HFFc6 (cell line): ENCODE measurements at regions not wholly inside any gene's neighbourhood (a gene's known extent, or its start where the extent isn't known, plus 50 kb on each side); places are given as distances from the start of the nearest gene placed in this dataset.
"Not testable (repeated sequence)": the region's sequence is repeated elsewhere in the genome, so short reads cannot be mapped to it uniquely, and the experiment has no call there.

Experiments
- DNase-seq: peaks from one replicate; pipeline ENCODE4 v3.0.0-alpha.2; 2018
- H3K27ac Mint-ChIP-seq: 2 replicates; pipeline ENCODE4 v1.8.0; 2020; ENCODE audit warnings: mild to moderate bottlenecking, mixed read lengths
- H3K27me3 Mint-ChIP-seq: 2 replicates; pipeline ENCODE4 v1.8.0; 2021; ENCODE audit warnings: mild to moderate bottlenecking, moderate library complexity, mixed read lengths; ENCODE audit not compliant: insufficient read depth
- H3K36me3 Mint-ChIP-seq: 2 replicates; pipeline ENCODE4 v1.8.0; 2021; ENCODE audit warnings: low read depth, mixed read lengths
- H3K4me1 Mint-ChIP-seq: 2 replicates; pipeline ENCODE4 v1.8.0; 2020; ENCODE audit warnings: low read depth, mixed read lengths
- H3K4me3 Mint-ChIP-seq: 2 replicates; pipeline ENCODE4 v1.8.0; 2020; ENCODE audit warnings: mild to moderate bottlenecking, moderate library complexity, mixed read lengths
- H3K9me3 Mint-ChIP-seq: 2 replicates; pipeline ENCODE4 v1.8.0; 2020; ENCODE audit warnings: mild to moderate bottlenecking, mixed read lengths
- TF ChIP-seq, protein P1 (sequence below): fragments of 200-600 bp; sonication (generic); IDR thresholded peaks from 2 replicates; pipeline ENCODE4 v1.5.0; 2021; ENCODE audit warnings: antibody characterized with exemption, mild to moderate bottlenecking

- Mint-ChIP-seq H3K9me3 (no peaks in the 10 kb centered on the region), H3K36me3 (no peaks in the 10 kb centered on the region; the same call in 1 of the 2 replicates), H3K4me1 (peaks cover 46% of the 10 kb centered on the region), H3K27me3 (no peaks in the 10 kb centered on the region), H3K27ac (peak overlapping the region; percentile 52; the same call in 1 of the 2 replicates), H3K4me3 (no peak overlapping the region)
- TF ChIP-seq, protein P1, sequence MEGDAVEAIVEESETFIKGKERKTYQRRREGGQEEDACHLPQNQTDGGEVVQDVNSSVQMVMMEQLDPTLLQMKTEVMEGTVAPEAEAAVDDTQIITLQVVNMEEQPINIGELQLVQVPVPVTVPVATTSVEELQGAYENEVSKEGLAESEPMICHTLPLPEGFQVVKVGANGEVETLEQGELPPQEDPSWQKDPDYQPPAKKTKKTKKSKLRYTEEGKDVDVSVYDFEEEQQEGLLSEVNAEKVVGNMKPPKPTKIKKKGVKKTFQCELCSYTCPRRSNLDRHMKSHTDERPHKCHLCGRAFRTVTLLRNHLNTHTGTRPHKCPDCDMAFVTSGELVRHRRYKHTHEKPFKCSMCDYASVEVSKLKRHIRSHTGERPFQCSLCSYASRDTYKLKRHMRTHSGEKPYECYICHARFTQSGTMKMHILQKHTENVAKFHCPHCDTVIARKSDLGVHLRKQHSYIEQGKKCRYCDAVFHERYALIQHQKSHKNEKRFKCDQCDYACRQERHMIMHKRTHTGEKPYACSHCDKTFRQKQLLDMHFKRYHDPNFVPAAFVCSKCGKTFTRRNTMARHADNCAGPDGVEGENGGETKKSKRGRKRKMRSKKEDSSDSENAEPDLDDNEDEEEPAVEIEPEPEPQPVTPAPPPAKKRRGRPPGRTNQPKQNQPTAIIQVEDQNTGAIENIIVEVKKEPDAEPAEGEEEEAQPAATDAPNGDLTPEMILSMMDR, result no peak
- no peak for DNase-seq
Measured at GRCh38 chr14:51593397-51593796, 58.3 kb upstream of the FRMD6 start.

DNA sequence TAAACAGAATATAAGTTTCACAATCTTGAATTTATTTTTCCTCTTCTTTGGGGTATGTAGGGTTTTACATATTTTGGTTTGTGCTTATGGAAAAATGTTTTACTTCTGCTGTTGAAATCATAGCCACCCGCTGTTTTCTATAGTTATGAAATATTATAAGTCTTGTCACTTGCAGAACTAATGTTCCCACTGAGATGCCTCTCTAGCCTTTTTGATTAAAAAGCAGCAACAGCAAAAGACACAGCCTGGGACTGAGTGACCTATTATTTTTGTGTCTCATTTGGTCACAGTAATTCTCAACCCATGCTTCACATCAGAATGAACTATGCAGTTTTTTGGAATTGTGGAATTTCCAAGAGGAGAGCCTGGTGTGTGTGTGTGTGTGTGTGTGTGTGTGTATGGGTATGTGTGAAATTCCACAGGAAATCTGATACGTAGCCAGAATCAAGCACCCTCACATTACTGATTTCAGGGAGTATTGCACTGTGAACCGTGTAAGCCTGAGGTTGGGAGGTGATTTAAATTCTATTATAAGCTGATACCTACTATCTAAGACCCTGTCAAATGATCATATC, 55.7 kb upstream of the FRMD6 start:
- Mint-ChIP-seq H3K9me3 (no peaks in the 10 kb centered on the region), H3K4me1 (peaks cover 71% of the 10 kb centered on the region), H3K27me3 (no peaks in the 10 kb centered on the region), H3K4me3 (no peak overlapping the region), H3K27ac (no peak overlapping the region), H3K36me3 (no peaks in the 10 kb centered on the region; the same call in 1 of the 2 replicates)
- TF ChIP-seq, protein P1, result no peak
- no peak for DNase-seq

DNA sequence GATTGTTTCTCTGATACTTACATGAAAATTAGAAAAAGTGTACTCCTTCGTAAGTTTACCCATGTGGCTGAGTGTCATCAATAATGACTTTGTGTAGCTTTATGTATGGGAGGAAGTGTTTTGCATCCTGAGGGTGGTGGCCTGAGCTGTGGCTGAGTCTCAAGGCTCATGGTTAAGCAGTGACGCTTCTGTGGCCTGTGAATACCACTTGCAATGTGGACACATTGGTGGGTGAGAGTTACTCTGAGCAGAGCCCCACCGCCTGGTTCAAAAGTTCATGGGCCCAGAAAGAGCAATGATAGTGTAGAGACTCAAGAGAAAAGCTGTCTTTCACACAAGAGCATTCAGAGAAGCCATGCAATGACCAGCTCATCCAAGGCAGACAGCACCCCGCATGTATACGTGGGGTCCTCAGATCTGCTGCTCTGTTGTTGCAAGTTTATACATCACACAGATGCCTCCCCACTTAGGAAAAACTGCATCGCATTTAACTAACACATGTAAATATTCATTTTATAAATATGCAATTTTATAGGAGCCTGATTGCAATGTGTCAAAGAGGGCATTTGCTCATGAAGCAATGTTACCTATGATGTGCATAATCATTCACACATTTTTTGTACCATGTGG, 55.1 kb upstream of the FRMD6 start:
- no peaks in the 10 kb centered on the region for H3K27me3 Mint-ChIP-seq
- no peaks in the 10 kb centered on the region; the same call in 1 of the 2 replicates for H3K36me3 Mint-ChIP-seq
- H3K4me3 Mint-ChIP-seq, result no peak overlapping the region
- H3K4me1 Mint-ChIP-seq, result peaks cover 78% of the 10 kb centered on the region
- TF ChIP-seq, protein P1, result no peak
- DNase-seq, result no peak
- no peaks in the 10 kb centered on the region for H3K9me3 Mint-ChIP-seq
- H3K27ac Mint-ChIP-seq, result peak overlapping the region; percentile 88

DNA sequence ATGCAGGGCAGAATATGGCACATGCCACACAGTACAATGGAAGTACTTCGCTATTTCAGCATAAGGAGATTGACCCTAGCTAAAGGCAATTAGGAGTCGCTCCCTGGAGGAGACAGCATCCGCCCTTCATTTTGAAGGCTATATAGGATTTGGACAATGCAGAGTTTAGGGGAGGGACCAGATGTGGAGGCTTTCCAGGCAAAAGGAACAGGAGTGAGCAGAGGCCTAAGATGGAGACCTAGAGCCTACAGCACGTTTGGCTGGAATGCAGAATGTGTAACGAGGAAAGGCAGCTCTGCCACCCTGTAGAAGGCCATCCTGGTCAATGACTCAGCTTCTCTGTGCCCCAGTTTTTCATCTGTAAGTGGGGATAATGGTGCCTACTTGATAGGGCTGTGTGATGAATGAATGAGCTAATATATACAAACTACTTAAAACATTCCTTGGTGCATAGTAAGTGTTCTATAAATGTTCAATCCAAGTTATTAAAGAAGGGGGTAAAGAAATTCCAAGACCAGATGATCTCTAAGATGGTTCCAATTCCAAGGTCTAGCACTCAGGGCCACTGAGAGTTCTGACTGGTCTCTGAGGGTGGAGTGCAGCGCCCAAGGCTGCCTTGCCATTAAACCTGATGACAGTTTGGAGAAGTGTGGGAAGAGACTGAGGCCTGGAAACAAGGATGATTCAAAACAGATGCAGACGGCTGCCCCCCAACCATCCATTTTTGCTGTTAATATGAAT, 54.3 kb upstream of the FRMD6 start:
- Mint-ChIP-seq H3K4me3 (peak overlapping the region; percentile 54), H3K36me3 (no peaks in the 10 kb centered on the region; the same call in 1 of the 2 replicates), H3K4me1 (peaks cover 86% of the 10 kb centered on the region), H3K27me3 (no peaks in the 10 kb centered on the region), H3K9me3 (no peaks in the 10 kb centered on the region), H3K27ac (peak overlapping the region; percentile 88)
- DNase-seq, result peak; percentile 89
- TF ChIP-seq, protein P1, result no peak

GRCh38 chr14:51598924-51599600, 52.6 kb upstream of the FRMD6 start:
- not testable (repeated sequence) for H3K9me3 Mint-ChIP-seq, H3K36me3 Mint-ChIP-seq, H3K27me3 Mint-ChIP-seq
- H3K4me1 Mint-ChIP-seq, result peaks cover 91% of the 10 kb centered on the region
- DNase-seq, result peak; percentile 84
- H3K4me3 Mint-ChIP-seq, result peak overlapping the region; percentile 47
- H3K27ac Mint-ChIP-seq, result peak overlapping the region; percentile 88
